GM12878 (cell line): ENCODE measurements at regions not wholly inside any gene's neighbourhood (a gene's known extent, or its start where the extent isn't known, plus 50 kb on each side); places are given as distances from the start of the nearest gene placed in this dataset.

Experiments used
- CEBPZ ChIP-seq: fragments of 150-350 bp; IDR thresholded peaks from 2 replicates; pipeline ENCODE4 v1.6.1; 2016; ENCODE audit warnings: low read depth, low read length
- KAT2A ChIP-seq: conservative IDR thresholded peaks from 2 replicates; pipeline ENCODE4 v1.6.1; 2011; ENCODE audit warnings: low read depth, low read length; ENCODE audit not compliant: control insufficient read depth
- NFYB ChIP-seq: IDR thresholded peaks from 2 replicates; pipeline ENCODE4 v1.6.1; 2011; ENCODE audit warnings: low read depth, mild to moderate bottlenecking, low read length, improper control_type of control experiment, moderate library complexity; ENCODE audit not compliant: insufficient read depth
- SPI1 ChIP-seq: IDR thresholded peaks from 2 replicates; pipeline ENCODE4 v1.6.1; 2011; ENCODE audit warnings: low read depth, mild to moderate bottlenecking, low read length, moderate library complexity, borderline replicate concordance; ENCODE audit not compliant: insufficient read depth
- YBX1 ChIP-seq: fragments of 450-650 bp; IDR thresholded peaks from 2 replicates; pipeline ENCODE4 v1.6.1; 2016; ENCODE audit warnings: antibody characterized with exemption
- YY1 ChIP-seq: IDR thresholded peaks from 2 replicates; pipeline ENCODE4 v1.6.1; 2011; ENCODE audit warnings: low read depth, mild to moderate bottlenecking, low read length
- ZBTB4 ChIP-seq: fragments of 450-650 bp; formaldehyde crosslinking; IDR thresholded peaks from 2 replicates; pipeline ENCODE4 v1.4.0; 2022; ENCODE audit warnings: mild to moderate bottlenecking, moderate library complexity
- ZBTB40 ChIP-seq: fragments of 450-650 bp; IDR thresholded peaks from 2 replicates; pipeline ENCODE4 v1.6.1; 2016; ENCODE audit warnings: mild to moderate bottlenecking, moderate library complexity, borderline replicate concordance
- TF ChIP-seq, protein P1 (sequence below): IDR thresholded peaks from 2 replicates; pipeline ENCODE4 v1.6.1; 2011; ENCODE audit warnings: low read depth, low read length, improper control_type of control experiment, borderline replicate concordance

- no peak for TF ChIP-seq CEBPZ
- TF ChIP-seq KAT2A = no peak
- TF ChIP-seq, protein P1, sequence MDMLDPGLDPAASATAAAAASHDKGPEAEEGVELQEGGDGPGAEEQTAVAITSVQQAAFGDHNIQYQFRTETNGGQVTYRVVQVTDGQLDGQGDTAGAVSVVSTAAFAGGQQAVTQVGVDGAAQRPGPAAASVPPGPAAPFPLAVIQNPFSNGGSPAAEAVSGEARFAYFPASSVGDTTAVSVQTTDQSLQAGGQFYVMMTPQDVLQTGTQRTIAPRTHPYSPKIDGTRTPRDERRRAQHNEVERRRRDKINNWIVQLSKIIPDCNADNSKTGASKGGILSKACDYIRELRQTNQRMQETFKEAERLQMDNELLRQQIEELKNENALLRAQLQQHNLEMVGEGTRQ = no peak
- TF ChIP-seq NFYB = no peak
- no peak for TF ChIP-seq ZBTB40
- no peak for TF ChIP-seq SPI1
- no peak for TF ChIP-seq YBX1
- TF ChIP-seq ZBTB4 (CRISPR knock-in tag) = no peak
- TF ChIP-seq YY1 = no peak
- TF ChIP-seq, all 136 proteins: peak for 0
Observed at GRCh38 chr4:187378441-187378840, 617.1 kb upstream of the ZFP42 start (continued).
